ENCODE measurements at regions not wholly inside any gene's neighbourhood (a gene's known extent, or its start where the extent isn't known, plus 50 kb on each side); places are given as distances from the start of the nearest gene placed in this dataset.

GRCh38 chr3:102205647-102206046, 229.2 kb upstream of the ZPLD1 start:
- no peak for DNase-seq (ENCODE audit: low spot score)
- no peak for TF ChIP-seq CTCF (IDR thresholded peaks at IDR 0.05)
- Mint-ChIP-seq H3K4me1 (ENCODE audit: low read depth) (peaks cover 16% of the 10 kb centered on the region), H3K4me3 (ENCODE audit: unreplicated experiment) (no peak overlapping the region), H3K36me3 (ENCODE audit: low read depth) (no peaks in the 10 kb centered on the region), H3K9me3 (ENCODE audit: low read depth) (no peaks in the 10 kb centered on the region), H3K27ac (ENCODE audit: unreplicated experiment) (no peak overlapping the region), H3K27me3 (ENCODE audit: low read depth) (no peaks in the 10 kb centered on the region)

- Mint-ChIP-seq H3K27me3 (ENCODE audit: low read depth) (no peaks in the 10 kb centered on the region), H3K27ac (ENCODE audit: unreplicated experiment) (peak overlapping the region; percentile 9), H3K4me1 (ENCODE audit: low read depth) (peaks cover 19% of the 10 kb centered on the region), H3K4me3 (ENCODE audit: unreplicated experiment) (no peak overlapping the region), H3K9me3 (ENCODE audit: low read depth) (no peaks in the 10 kb centered on the region), H3K36me3 (ENCODE audit: low read depth) (no peaks in the 10 kb centered on the region)
- no peak for TF ChIP-seq CTCF (IDR thresholded peaks at IDR 0.05)
- DNase-seq (ENCODE audit: low spot score), result no peak
These were observed 228.2 kb upstream of the ZPLD1 start for GRCh38 chr3:102206511-102207031.

GRCh38 chr3:102207151-102207571, 227.7 kb upstream of the ZPLD1 start:
- no peaks in the 10 kb centered on the region for H3K36me3 Mint-ChIP-seq (ENCODE audit: low read depth)
- H3K4me3 Mint-ChIP-seq (ENCODE audit: unreplicated experiment), result no peak overlapping the region
- H3K9me3 Mint-ChIP-seq (ENCODE audit: low read depth), result no peaks in the 10 kb centered on the region
- H3K4me1 Mint-ChIP-seq (ENCODE audit: low read depth), result peaks cover 19% of the 10 kb centered on the region
- H3K27ac Mint-ChIP-seq (ENCODE audit: unreplicated experiment), result no peak overlapping the region
- no peak for TF ChIP-seq CTCF (IDR thresholded peaks at IDR 0.05)
- no peaks in the 10 kb centered on the region for H3K27me3 Mint-ChIP-seq (ENCODE audit: low read depth)
- DNase-seq (ENCODE audit: low spot score), result no peak

GRCh38 chr3:102215166-102215565, 219.6 kb upstream of the ZPLD1 start:
- DNase-seq (ENCODE audit: low spot score), result no peak
- H3K4me1 Mint-ChIP-seq (ENCODE audit: low read depth), result peaks cover 4% of the 10 kb centered on the region
- H3K36me3 Mint-ChIP-seq (ENCODE audit: low read depth), result peaks cover 1% of the 10 kb centered on the region
- H3K27me3 Mint-ChIP-seq (ENCODE audit: low read depth), result no peaks in the 10 kb centered on the region
- H3K27ac Mint-ChIP-seq (ENCODE audit: unreplicated experiment), result no peak overlapping the region
- no peak for TF ChIP-seq CTCF (IDR thresholded peaks at IDR 0.05)
- peaks cover 13% of the 10 kb centered on the region for H3K9me3 Mint-ChIP-seq (ENCODE audit: low read depth)
- no peak overlapping the region for H3K4me3 Mint-ChIP-seq (ENCODE audit: unreplicated experiment)

GRCh38 chr3:102223132-102223531, 211.7 kb upstream of the ZPLD1 start:
- Mint-ChIP-seq H3K36me3 (ENCODE audit: low read depth) (peaks cover 1% of the 10 kb centered on the region), H3K27me3 (ENCODE audit: low read depth) (peaks cover 13% of the 10 kb centered on the region), H3K27ac (ENCODE audit: unreplicated experiment) (no peak overlapping the region), H3K9me3 (ENCODE audit: low read depth) (peaks cover 5% of the 10 kb centered on the region), H3K4me3 (ENCODE audit: unreplicated experiment) (no peak overlapping the region), H3K4me1 (ENCODE audit: low read depth) (peaks cover 10% of the 10 kb centered on the region)
- no peak for TF ChIP-seq CTCF (IDR thresholded peaks at IDR 0.05)
- no peak for DNase-seq (ENCODE audit: low spot score)

All from chondrocyte (in vitro differentiated cells).